GM18870 (cell line): ENCODE measurements at regions not wholly inside any gene's neighbourhood (a gene's known extent, or its start where the extent isn't known, plus 50 kb on each side); places are given as distances from the start of the nearest gene placed in this dataset.
"Not testable (repeated sequence)": the region's sequence is repeated elsewhere in the genome, so short reads cannot be mapped to it uniquely, and the experiment has no call there.

ENCODE experiments used
- ATAC-seq: cut with Tn5 transposase; IDR thresholded peaks from one replicate; pipeline ENCODE4 v1.9.1; 2021; ENCODE audit warnings: moderate library complexity; ENCODE audit not compliant: unreplicated experiment

DNA sequence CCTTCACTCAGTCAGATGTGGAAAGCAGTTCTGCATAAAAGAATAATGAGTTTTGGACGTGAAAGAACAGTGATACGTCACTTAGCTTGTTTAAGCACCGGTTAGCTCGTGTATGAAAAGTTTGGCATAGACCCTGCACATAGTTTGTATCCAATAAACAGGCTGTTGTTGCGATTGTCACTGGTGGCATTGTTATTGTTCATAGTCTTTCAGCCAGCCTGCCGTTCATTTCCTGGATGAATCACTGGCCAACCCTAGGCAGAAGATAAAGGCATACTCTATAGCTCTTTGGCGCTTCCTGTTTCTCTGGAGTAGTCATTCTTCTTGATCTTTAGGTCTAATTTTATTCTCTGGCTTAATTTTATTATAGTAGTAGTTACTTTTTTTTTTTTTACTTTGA, 57.8 kb upstream of the ANKRD30A start:
- no peak for ATAC-seq

DNA sequence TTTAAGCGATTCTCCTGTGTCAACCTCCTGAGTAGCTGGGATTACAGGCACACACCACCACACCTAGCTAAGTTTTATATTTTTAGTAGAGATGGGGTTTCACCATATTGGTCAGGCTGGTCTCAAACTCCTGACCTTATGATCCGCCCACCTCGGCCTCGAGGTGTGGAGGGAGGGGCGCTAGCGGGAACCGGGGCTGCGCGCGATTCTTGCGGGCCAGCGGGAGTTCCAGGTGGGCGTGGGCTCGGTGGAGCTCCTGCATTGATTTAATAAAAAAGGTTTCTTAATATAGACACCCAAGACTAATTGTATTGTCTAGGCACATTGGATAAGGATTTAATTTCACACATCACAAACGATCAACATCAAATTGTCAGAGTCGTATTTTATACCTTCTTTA, 63.1 kb upstream of the ANKRD30A start:
- not testable (repeated sequence) for ATAC-seq

DNA sequence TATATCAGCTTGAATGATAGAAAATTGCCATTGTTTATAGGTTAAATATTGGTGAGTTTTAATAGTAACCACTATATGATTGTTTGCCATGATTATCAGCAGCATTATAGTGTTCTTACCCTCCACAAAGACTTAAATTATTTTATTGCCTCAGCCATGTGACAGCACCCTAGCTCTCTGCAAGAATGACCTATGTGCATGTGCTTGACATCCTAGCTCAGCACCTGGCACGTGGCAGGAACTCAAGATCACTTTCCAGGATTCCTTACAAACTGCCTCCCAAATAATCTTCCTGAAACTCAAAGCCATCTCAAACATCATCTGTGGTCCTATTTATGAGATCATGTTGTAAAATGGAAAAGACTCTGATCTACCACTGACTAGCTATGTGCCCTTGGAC, 68.1 kb upstream of the ANKRD30A start:
- ATAC-seq = no peak

DNA sequence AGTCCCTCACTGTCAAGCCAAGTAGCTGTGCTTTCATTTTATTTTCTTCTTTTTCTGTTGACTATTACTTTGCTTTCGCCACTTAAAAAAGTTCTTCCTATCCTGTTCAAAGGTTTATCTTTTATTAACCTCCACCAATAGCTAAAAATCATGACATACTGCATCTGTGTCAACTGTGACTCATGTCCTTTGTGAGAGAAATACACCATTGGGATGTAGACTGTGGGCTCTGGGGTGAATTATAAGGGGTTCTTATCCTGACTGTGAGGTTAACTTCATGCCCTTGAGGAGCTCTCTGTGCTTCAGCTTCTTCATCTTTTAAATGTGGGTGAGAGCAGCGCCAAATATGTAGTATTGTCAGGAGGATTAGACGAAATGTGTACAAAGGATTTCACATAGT, 71.9 kb upstream of the ANKRD30A start:
- ATAC-seq = no peak

DNA sequence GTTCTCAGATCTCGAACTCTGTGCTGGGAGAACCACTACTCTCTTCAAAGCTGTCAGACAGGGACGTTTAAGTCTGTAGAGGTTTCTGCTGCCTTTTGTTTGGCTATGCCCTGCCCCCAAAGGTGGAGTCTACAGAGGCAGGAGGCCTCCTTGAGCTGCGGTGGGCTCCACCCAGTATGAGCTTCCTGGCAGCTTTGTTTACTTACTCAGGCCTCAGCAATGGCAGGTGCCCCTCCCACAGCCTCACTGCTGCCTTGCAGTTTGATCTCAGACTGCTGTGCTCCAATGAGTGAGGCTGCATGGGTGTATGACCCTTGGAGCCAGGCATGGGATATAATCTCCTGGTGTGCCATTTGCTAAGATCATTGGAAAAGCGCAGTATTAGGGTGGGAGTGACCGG, 75.4 kb upstream of the ANKRD30A start:
- not testable (repeated sequence) for ATAC-seq

DNA sequence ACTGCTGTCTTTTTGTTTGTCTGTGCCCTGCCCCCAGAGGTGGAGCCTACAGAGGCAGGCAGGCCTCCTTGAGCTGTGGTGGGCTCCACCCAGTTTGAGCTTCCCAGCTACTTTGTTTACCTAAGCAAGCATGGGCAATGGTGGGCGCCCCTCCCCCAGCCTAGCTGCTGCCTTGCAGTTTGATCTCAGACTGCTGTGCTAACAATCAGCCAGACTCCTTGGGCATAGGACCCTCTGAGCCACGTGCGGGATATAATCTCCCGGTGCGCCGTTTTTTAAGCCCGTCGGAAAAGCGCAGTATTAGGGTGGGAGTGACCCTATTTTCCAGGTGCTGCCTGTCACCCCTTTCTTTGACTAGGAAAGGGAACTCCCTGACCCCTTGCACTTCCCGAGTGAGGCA, 81.1 kb upstream of the ANKRD30A start:
- not testable (repeated sequence) for ATAC-seq

DNA sequence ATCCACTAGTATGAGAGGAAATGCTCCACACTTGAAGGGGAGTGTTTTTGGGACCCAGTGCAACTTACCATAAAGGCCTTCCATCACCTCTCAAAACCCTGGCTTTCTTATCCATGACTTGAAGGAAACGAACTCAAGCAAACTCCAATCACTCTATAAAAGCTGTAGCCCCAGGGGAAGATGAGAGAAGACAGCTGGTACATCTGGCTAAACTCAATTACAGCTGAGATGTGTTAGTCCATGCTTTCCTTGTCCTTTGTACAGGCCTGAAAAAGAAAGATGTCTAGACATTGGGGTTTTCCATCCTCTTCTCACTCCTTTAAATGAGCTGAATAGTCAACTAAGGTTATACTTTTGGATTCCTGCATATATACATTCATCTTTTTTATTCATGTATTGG, 89.5 kb upstream of the ANKRD30A start:
- no peak for ATAC-seq

DNA sequence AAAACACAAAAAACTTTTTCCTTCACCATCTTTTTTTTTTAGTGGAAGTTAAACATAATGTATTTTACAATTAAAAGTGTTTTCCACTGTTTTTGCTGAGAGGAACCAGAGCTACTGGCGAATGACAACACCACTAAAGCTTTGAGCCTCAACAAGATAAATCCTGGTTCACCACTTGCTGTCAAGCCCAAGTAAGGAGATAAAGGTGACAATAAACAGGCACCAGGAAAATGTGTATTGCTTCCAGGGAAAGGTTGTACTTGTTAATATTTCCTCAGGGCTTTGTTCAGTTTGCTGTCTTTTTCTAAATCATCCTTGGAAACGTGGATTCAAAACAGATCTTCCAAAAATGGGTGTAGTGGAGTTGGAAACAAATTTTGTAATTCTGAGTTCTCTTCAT, 109.9 kb upstream of the ANKRD30A start:
- no peak for ATAC-seq

DNA sequence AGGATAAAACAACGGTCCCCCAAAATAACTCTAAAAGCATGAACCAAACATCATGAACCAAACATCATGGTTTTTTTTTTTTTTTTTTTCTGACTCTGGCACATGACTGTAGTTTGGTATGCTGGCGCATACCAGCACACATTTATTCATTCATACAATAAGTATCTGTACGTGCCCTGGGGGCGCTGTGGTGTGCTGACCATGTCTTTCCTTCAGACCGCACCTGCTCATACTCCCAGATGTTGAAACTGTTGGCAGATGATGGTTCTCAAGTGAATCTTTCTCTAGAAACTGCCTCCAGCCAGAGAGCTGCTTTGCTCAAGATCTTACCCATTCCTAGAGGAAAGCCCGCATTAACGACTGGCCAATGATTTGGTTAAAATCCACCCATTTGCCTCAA, 114.7 kb upstream of the ANKRD30A start:
- ATAC-seq = no peak

DNA sequence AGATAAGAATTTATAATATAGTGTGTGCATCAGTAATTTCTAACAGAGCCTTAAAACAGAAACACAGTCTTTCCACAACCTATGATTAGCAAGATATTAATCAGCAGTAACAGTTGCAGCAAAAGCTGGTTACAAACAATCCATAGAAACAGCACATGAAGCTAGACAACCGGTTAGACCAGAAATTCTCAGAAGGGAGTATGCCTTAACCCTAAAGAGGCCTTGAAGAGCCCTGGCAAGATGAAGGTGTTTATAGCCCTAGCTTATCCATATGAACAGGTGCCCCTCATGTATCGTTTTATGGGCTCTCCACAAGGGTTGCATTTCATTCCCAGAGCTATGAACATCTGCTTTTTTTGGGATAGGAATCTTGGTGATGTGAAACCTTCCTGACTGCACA, 117.1 kb upstream of the ANKRD30A start:
- not testable (repeated sequence) for ATAC-seq

DNA sequence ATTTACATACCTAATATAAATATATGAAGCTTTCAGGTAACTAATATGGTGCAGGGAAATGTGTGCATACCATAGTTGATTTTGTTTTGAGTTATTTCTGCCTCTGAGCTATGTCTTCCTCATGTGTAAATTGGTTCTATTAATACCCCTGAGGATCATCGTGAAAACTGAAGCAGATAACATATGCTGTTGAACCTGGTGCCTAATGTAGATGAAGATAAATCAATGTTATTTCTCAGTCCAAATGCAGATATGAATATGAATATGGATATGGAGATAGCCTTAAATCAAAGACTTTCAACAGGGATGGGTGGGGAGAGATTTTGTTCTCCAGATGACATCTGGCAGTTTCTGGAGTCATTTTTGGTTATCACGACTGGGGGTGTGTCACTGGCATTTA, 122.3 kb upstream of the ANKRD30A start:
- no peak for ATAC-seq

DNA sequence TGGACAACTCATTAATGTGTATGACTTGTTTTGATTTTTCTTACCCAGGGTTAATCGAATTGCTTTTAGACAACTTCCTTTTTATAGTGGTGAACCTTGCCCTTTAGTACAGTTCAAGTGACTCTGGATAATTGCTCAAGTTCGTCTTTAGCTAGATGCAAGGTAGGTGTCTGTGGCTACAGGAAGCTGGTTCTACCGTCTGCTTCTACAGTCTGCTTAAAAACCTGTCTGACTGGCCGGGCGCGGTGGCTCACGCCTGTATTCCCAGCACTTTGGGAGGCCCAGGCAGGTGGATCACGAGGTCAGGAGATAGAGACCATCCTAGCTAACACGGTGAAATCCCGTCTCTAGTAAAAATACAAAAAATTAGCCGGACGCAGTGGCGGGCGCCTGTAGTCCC, 129.6 kb upstream of the ANKRD30A start:
- not testable (repeated sequence) for ATAC-seq

DNA sequence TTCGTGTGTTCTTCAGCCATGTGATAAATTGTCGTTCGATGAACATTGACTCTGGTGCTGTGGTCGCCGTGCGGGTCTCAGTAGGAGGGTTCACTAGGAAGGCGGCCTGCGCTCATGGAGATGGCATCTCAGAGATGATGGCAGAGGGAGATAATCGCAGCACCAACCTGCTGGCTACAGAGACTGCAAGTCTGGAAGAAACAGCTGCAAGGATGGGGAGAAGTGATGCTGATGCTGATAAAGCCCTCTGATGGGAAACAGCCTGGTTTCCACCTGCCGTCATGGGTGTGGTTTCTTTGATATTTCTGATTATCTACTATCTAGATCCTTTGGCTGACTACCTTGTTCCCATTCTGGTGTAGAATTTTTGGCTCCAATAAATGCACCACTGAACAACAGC, 130.5 kb upstream of the ANKRD30A start:
- ATAC-seq = no peak

DNA sequence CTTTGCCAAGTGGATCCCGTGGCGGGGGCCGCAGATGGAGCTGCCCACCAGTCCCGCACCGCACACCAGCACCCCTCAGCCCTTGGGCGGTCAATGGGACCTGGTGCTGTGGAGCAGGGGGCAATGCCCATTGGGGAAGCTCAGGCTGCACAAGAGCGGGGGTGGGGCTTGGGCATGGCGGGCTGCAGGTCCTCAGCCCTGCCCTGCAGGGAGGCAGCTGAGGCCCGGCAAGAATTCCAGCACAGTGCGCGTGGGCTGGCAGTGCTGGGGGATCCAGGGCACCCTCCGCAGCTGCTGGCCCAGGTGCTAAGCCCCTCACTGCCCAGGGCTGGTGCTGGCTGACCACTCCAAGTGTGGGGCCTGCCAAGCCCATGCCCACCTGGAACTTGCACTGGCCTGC, 136.2 kb upstream of the ANKRD30A start:
- no peak for ATAC-seq

DNA sequence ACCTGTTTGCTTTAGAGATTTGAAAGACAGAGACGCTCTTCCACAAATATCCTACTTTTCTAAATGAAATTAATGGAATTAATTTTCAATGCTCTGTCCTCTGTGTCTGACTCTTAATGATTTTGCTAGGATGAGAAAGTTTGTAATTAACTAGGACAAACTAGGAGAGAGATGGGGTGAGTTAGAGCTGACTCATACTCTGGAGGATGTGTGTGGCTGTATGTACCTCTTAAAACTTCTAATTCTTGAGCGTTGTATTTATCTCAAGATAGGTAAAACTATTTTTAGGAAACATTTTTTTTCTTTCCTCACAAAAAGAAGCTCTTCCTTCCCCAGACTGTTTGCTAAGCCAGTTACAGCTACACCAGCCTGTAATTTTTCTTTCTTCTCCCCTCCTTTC, 178.8 kb upstream of the ANKRD30A start:
- ATAC-seq = no peak

DNA sequence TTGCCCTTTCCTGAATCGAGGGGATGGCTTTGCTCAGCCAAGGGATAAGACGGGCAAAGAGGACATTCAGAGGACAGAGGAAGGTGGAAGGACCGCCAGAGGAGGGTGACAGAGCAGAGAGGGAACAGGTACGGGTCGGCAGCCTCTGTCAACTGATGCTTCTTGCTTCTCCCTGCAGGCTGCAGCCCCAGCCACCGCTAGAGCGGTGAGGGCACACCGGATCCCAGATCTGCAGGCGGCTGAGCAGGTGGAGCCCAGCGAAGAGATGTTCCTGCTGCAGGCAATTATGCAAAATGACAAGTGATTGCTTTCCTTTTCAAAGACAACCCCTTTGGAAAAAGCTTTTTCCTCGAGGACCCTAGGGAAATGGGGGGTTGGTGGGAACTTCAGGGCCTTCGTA, 181.9 kb upstream of the ANKRD30A start:
- no peak for ATAC-seq

DNA sequence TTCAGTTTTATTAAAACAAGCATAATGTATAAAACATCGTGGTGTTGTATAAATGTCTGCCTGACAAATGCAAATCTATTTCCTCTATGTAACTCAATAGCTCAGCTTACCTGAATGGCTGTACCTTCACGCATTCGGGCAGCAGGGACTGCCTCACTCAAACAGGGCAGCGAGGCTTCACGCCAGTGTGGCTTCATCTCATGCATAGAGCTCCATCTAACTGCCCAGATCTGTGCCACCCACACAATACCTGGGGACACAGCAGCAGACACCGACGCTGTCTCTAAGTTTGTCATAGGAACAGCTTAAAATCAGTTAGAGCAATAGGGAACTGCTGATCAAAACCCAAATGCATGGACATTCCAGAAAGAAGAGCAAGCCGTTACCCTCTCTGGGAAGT, 182.8 kb upstream of the ANKRD30A start:
- no peak for ATAC-seq

DNA sequence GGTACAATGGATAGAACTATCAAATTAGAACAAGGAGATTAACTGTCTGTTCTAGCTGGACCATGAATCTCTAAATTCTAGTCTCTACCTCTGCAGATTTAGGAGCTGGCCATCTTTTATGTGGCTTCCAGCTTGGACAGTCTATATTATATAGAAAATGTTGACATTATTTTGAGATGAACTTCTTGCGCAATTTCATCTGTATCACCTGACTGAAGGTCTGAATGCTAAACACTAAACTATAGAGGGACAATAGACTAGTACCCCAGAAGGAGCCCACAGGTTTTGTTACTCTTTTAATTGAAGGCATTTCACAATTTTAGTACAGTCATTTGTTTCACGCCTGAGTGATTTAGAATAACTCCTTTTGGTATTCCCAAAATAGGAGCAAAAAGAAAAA, 222.4 kb upstream of the ANKRD30A start:
- ATAC-seq = no peak

DNA sequence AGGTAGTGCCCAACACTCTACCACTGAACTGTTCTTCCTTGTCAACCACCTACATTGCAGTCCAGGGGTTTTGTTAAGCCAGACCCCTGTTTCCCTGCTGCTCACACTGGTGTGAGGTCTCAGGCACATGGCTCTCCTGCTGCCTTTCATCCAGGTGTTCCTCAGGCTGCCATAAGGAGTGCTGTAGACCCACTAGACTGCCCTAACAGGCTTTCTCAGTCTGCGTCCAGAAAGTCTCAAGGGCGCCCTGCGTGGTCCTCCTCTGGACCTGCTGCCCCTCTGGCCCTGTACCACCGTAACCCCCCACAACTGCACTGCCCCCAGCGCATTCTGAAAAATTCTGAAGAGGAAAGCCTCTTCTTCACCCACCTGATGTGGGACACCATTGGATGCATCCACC, 225.7 kb upstream of the ANKRD30A start:
- ATAC-seq = no peak

DNA sequence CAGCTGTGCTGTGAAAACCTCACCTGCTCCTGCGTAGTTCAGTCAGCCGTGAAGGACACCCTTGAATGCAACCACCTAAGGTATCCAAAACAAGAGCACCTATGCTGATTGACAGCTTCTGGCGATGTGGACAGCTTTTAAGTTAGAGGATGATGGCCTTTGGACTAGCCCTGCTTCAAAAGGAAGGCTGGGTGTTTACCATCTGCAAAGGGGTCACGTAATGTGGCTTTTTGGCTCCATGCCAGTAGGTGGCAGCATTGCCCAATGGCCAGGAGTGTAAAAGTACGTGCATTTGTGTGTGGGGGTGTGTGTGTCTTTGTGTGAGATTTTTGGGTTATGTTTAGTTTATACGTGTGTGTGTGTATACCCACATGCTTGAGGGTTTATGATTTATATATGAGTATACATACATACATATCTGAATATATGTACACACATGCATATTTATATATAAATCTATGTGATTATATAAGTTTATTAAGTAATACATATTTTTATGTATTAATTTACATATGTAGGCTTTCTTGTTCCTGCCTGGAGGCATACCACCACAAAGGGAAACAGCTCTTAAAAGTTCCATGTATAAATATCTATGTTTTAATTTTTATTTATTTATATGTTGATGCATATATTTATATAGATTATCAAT, 236.3 kb upstream of the ANKRD30A start:
- peak; percentile 72 for ATAC-seq

DNA sequence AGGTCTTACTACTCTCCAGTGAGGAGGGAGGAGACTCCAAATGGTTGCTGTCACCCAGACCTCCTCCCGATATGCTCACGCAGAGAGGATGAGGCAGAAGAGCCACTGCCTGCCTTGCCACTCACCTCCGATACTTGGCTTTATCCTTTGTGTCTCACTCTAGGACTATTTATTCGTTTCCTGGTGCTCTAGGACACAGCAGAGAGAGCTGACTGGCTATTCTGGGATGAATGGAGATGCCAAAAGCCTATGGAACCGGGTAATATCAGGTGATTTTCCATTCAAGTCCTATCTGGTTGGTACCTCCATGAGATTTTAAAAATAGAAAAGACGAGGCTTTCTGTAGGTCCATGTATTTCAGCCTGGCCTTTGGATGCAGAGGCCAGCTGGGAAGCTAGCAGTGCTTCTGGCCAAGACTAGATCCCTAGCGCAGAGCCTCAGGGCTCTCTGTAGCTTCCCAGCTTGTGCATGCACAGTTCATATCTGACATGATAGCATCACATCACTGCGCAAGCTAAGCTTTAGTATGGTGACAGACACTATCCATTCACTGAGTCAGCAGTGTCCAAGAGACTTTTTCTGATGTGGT, 239.0 kb upstream of the ANKRD30A start:
- ATAC-seq = no peak

DNA sequence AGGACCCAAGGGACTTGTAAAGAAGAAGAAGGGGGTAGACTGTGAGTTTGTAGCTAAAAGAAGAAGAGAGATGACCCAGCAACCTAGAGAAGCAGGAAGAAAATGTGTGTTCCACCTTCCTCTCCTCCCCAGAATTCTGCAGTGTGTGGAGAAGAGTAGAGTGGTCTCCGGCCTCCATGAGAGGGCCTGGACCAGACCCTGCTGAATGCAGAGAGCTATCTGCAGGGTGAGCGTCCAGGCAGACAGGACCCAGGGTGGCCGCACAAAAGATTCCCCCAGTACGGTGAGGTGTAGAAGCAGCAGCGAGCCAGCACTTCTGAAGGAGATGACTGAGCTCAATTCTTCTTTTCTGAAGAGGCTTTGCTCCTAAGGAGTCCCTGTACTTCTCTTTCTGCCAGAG, 239.7 kb upstream of the ANKRD30A start:
- no peak for ATAC-seq

DNA sequence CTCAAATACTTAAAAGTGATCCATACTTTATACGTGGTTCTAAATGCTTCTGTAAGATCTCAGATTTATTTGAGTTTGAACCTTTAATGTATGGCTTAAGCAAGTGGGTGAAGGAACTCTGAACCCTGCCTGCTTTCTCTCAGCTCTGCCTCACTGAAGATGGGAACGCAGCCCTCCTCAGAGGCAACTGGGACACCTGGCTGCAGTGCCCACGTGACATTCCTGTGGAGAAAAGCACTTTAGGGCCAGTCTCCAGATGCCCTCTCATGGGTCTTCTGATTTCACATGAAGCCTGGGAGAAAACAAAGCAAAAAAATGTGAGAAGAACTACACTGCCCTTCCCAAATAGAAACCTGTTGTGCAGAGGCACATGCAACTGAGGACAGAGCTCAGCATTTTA, 242.6 kb upstream of the ANKRD30A start:
- no peak for ATAC-seq
